ENCODE measurements at regions not wholly inside any gene's neighbourhood (a gene's known extent, or its start where the extent isn't known, plus 50 kb on each side); places are given as distances from the start of the nearest gene placed in this dataset.

GRCh38 chr15:79169526-79170133 is 79.0 kb upstream of the RASGRF1 start:
- intact Hi-C loops (cut with DNase I; ENCODE audit: low total_unique reads), result no loop called here
- Histone ChIP-seq H3K27ac (no peak overlapping the region), H3K36me3 (no peaks in the 10 kb centered on the region), H3K27me3 (no peaks in the 10 kb centered on the region), H3K4me1 (no peaks in the 10 kb centered on the region), H3K4me3 (no peak overlapping the region), H3K9me3 (no peaks in the 10 kb centered on the region)
- TF ChIP-seq POLR2A (IDR thresholded peaks at IDR 0.05) (no peak), CTCF (IDR thresholded peaks at IDR 0.05) (no peak)
- no peak for DNase-seq

GRCh38 chr15:79168922-79169456 is 78.4 kb upstream of the RASGRF1 start:
- no peak overlapping the region for H3K4me3 ChIP-seq
- no peaks in the 10 kb centered on the region for H3K9me3 ChIP-seq
- no peak for DNase-seq
- no peaks in the 10 kb centered on the region for H3K4me1 ChIP-seq
- intact Hi-C loops (cut with DNase I; ENCODE audit: low total_unique reads), result no loop called here
- H3K36me3 ChIP-seq, result no peaks in the 10 kb centered on the region
- H3K27ac ChIP-seq, result no peak overlapping the region
- no peak for TF ChIP-seq POLR2A (IDR thresholded peaks at IDR 0.05)
- TF ChIP-seq CTCF (IDR thresholded peaks at IDR 0.05), result no peak
- H3K27me3 ChIP-seq, result no peaks in the 10 kb centered on the region

- no peak overlapping the region for H3K27ac ChIP-seq
- H3K4me3 ChIP-seq, result no peak overlapping the region
- H3K36me3 ChIP-seq, result no peaks in the 10 kb centered on the region
- H3K4me1 ChIP-seq, result no peaks in the 10 kb centered on the region
- no peaks in the 10 kb centered on the region for H3K9me3 ChIP-seq
- DNase-seq, result no peak
- intact Hi-C loops (cut with DNase I; ENCODE audit: low total_unique reads), result no loop called here
- no peaks in the 10 kb centered on the region for H3K27me3 ChIP-seq
- TF ChIP-seq CTCF (IDR thresholded peaks at IDR 0.05) (no peak), POLR2A (IDR thresholded peaks at IDR 0.05) (no peak)
Measured at GRCh38 chr15:79167776-79168175, 77.2 kb upstream of the RASGRF1 start.

GRCh38 chr15:79166311-79166955 is 75.9 kb upstream of the RASGRF1 start:
- Histone ChIP-seq H3K4me3 (no peak overlapping the region), H3K27ac (no peak overlapping the region), H3K4me1 (no peaks in the 10 kb centered on the region), H3K27me3 (no peaks in the 10 kb centered on the region), H3K9me3 (no peaks in the 10 kb centered on the region), H3K36me3 (no peaks in the 10 kb centered on the region)
- TF ChIP-seq POLR2A (IDR thresholded peaks at IDR 0.05) (no peak), CTCF (IDR thresholded peaks at IDR 0.05) (no peak)
- intact Hi-C loops (cut with DNase I; ENCODE audit: low total_unique reads), result no loop called here
- DNase-seq, result no peak

- H3K4me1 ChIP-seq, result no peaks in the 10 kb centered on the region
- no peak for TF ChIP-seq POLR2A (IDR thresholded peaks at IDR 0.05)
- TF ChIP-seq CTCF (IDR thresholded peaks at IDR 0.05), result no peak
- H3K27me3 ChIP-seq, result no peaks in the 10 kb centered on the region
- no peaks in the 10 kb centered on the region for H3K9me3 ChIP-seq
- DNase-seq, result no peak
- H3K36me3 ChIP-seq, result no peaks in the 10 kb centered on the region
- no peak overlapping the region for H3K4me3 ChIP-seq
- intact Hi-C loops (cut with DNase I; ENCODE audit: low total_unique reads), result no loop called here
- H3K27ac ChIP-seq, result no peak overlapping the region
Measured at GRCh38 chr15:79164465-79164864, 73.9 kb upstream of the RASGRF1 start.

All from uterus (tissue), 3 donors.